ENCODE measurements at regions not wholly inside any gene's neighbourhood (a gene's known extent, or its start where the extent isn't known, plus 50 kb on each side); places are given as distances from the start of the nearest gene placed in this dataset.

GRCh38 chrX:22691966-22692565 is 307.7 kb upstream of the DDX53 start:
- TF ChIP-seq TCF12 (IDR thresholded peaks at IDR 0.05; ENCODE audit: low read depth) = no peak
- TF ChIP-seq TAF1 (IDR thresholded peaks at IDR 0.05; ENCODE audit: low read depth) = no peak
- TF ChIP-seq ZBTB7A (IDR thresholded peaks at IDR 0.05; ENCODE audit: low read depth) = no peak
- no peak for TF ChIP-seq CEBPB (IDR thresholded peaks at IDR 0.05)
- no peak for TF ChIP-seq REST (IDR thresholded peaks at IDR 0.05; ENCODE audit: low read depth)
- no peak for TF ChIP-seq TEAD4 (IDR thresholded peaks at IDR 0.05)
- TF ChIP-seq RAD21 (IDR thresholded peaks at IDR 0.05; ENCODE audit: low read depth) = no peak
- TF ChIP-seq EGR1 (IDR thresholded peaks at IDR 0.05) = no peak
- no peak for TF ChIP-seq FOXM1 (IDR thresholded peaks at IDR 0.05; ENCODE audit: borderline replicate concordance, low read depth)
- no peak for TF ChIP-seq EP300 (IDR thresholded peaks at IDR 0.05; ENCODE audit: borderline replicate concordance)

DNA sequence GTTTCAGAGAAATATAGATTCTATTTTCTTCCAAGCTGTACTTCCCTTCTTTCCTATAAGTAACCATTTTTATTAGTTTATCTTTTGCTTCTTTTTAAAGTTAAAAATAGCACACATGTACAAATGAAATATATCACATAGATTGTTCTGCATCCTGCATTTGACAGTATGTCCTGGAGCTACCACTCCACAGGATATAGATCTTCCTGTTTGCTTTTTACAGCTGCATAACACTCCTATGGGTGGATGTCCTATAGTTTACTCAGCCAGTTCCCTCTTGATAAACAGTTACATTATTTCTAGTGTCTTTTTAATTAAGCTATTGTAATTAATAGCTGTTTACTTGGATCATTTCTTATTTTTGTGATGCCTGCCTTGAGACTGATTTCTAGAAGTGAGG is 301.6 kb upstream of the DDX53 start:
- TF ChIP-seq NFIC (IDR thresholded peaks at IDR 0.05) (no peak), ZBTB7A (IDR thresholded peaks at IDR 0.05; ENCODE audit: low read depth) (no peak), TEAD4 (IDR thresholded peaks at IDR 0.05) (no peak), RAD21 (IDR thresholded peaks at IDR 0.05; ENCODE audit: low read depth) (no peak), TCF12 (IDR thresholded peaks at IDR 0.05; ENCODE audit: low read depth) (no peak), REST (IDR thresholded peaks at IDR 0.05; ENCODE audit: low read depth) (no peak), USF1 (IDR thresholded peaks at IDR 0.05) (no peak)
- TF ChIP-seq, protein P1, sequence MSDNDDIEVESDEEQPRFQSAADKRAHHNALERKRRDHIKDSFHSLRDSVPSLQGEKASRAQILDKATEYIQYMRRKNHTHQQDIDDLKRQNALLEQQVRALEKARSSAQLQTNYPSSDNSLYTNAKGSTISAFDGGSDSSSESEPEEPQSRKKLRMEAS (IDR thresholded peaks at IDR 0.05) = no peak

GRCh38 chrX:22699581-22700091 is 300.1 kb upstream of the DDX53 start:
- TF ChIP-seq TCF12 (IDR thresholded peaks at IDR 0.05; ENCODE audit: low read depth) = no peak
- TF ChIP-seq EGR1 (IDR thresholded peaks at IDR 0.05) = no peak
- TF ChIP-seq USF1 (IDR thresholded peaks at IDR 0.05) = no peak
- no peak for TF ChIP-seq CEBPB (IDR thresholded peaks at IDR 0.05)
- TF ChIP-seq TEAD4 (IDR thresholded peaks at IDR 0.05) = no peak

GRCh38 chrX:22712942-22713341 is 286.8 kb upstream of the DDX53 start:
- TF ChIP-seq TAF1 (IDR thresholded peaks at IDR 0.05; ENCODE audit: low read depth) = no peak

DNA sequence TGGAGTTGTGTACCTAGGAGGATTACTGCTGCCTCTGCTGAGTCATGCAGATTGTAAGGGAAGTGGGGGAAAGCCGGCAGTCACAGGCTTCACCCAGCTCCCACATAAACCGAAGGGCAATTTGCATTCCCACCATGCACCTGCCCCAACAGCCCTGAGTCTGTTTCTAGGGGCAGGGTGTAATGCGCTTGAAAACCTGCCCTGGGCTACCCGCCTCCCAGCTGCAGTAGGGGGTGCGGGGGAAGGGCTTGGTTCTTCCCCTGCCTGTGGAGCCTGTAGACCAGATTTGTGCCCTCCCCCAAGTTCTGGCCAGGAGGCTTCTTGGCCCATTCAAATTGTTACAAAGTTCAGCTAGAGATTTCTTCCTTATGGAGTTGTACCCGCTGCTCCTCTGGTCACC is 269.2 kb upstream of the DDX53 start:
- no peak for TF ChIP-seq EGR1 (IDR thresholded peaks at IDR 0.05)
- no peak for TF ChIP-seq YY1 (IDR thresholded peaks at IDR 0.05; ENCODE audit: low read depth)
- TF ChIP-seq CREB1 (IDR thresholded peaks at IDR 0.05; ENCODE audit: low read depth) = no peak
- TF ChIP-seq ZBTB7A (IDR thresholded peaks at IDR 0.05; ENCODE audit: low read depth) = no peak
- TF ChIP-seq TCF12 (IDR thresholded peaks at IDR 0.05; ENCODE audit: low read depth) = no peak
- TF ChIP-seq CEBPB (IDR thresholded peaks at IDR 0.05) = no peak
- TF ChIP-seq REST (IDR thresholded peaks at IDR 0.05; ENCODE audit: low read depth) = no peak
- TF ChIP-seq NFIC (IDR thresholded peaks at IDR 0.05) = no peak
- no peak for TF ChIP-seq EP300 (IDR thresholded peaks at IDR 0.05; ENCODE audit: borderline replicate concordance)
- no peak for TF ChIP-seq TAF1 (IDR thresholded peaks at IDR 0.05; ENCODE audit: low read depth)
- no peak for TF ChIP-seq FOXM1 (IDR thresholded peaks at IDR 0.05; ENCODE audit: borderline replicate concordance, low read depth)
- no peak for TF ChIP-seq USF1 (IDR thresholded peaks at IDR 0.05)
- TF ChIP-seq TEAD4 (IDR thresholded peaks at IDR 0.05) = no peak
- TF ChIP-seq, protein P1 (IDR thresholded peaks at IDR 0.05) = no peak
- no peak for TF ChIP-seq RAD21 (IDR thresholded peaks at IDR 0.05; ENCODE audit: low read depth)
